Astrocyte (in vitro differentiated cells and primary cell): ENCODE measurements at regions not wholly inside any gene's neighbourhood (a gene's known extent, or its start where the extent isn't known, plus 50 kb on each side); places are given as distances from the start of the nearest gene placed in this dataset.
"Not testable (repeated sequence)": the region's sequence is repeated elsewhere in the genome, so short reads cannot be mapped to it uniquely, and the experiment has no call there.

Source experiments
- DNase-seq: peaks from one replicate; pipeline ENCODE4 v3.0.0-alpha.2; 2010; ENCODE audit warnings: low read depth
- FAIRE-seq: peaks from 2 replicates; lab custom pipeline; 2011; peaks lifted over from hg19 to GRCh38; lab: Jason Lieb, UNC
- H2AFZ ChIP-seq: 2 replicates; pipeline ENCODE4 v1.6.0; 2012; ENCODE audit warnings: low read depth, low read length, inconsistent platforms
- H3K27ac ChIP-seq: 2 replicates; pipeline ENCODE4 v1.5.1; 2011; ENCODE audit warnings: low read depth, low read length, inconsistent platforms
- H3K27me3 ChIP-seq: 2 replicates; pipeline ENCODE4 v1.6.0; 2011; ENCODE audit warnings: low read length, inconsistent platforms; ENCODE audit not compliant: insufficient read depth
- H3K36me3 ChIP-seq: 2 replicates; pipeline ENCODE4 v1.5.1; 2011; ENCODE audit warnings: low read length, inconsistent platforms; ENCODE audit not compliant: insufficient read depth
- H3K4me1 ChIP-seq: 2 replicates; pipeline ENCODE4 v1.5.1; 2011; ENCODE audit warnings: low read length, inconsistent platforms; ENCODE audit not compliant: insufficient read depth
- H3K4me2 ChIP-seq: 2 replicates; pipeline ENCODE4 v1.6.0; 2012; ENCODE audit warnings: low read length, inconsistent platforms
- H3K4me3 ChIP-seq: 2 replicates; pipeline ENCODE4 v1.5.1; 2011; ENCODE audit warnings: low read depth, mild to moderate bottlenecking, low read length, inconsistent platforms; ENCODE audit not compliant: insufficient read depth
- H3K79me2 ChIP-seq: 2 replicates; pipeline ENCODE4 v1.6.0; 2012; ENCODE audit warnings: mild to moderate bottlenecking, low read length, inconsistent platforms; ENCODE audit not compliant: insufficient read depth
- H3K9ac ChIP-seq: 2 replicates; pipeline ENCODE4 v1.6.0; 2012; ENCODE audit warnings: mild to moderate bottlenecking, low read length, inconsistent platforms
- H3K9me3 ChIP-seq: 2 replicates; pipeline ENCODE4 v1.5.1; 2012; ENCODE audit warnings: low read depth, mild to moderate bottlenecking, low read length, inconsistent platforms; ENCODE audit not compliant: insufficient read depth
- H4K20me1 ChIP-seq: 2 replicates; pipeline ENCODE4 v1.6.0; 2012; ENCODE audit warnings: low read length, inconsistent platforms; ENCODE audit not compliant: insufficient read depth
- H3K27ac Mint-ChIP-seq: one replicate; pipeline ENCODE4 v1.8.0; 2021; ENCODE audit warnings: mild to moderate bottlenecking, mixed read lengths; ENCODE audit not compliant: unreplicated experiment
- H3K27me3 Mint-ChIP-seq: one replicate; pipeline ENCODE4 v1.8.0; 2021; ENCODE audit warnings: low read depth, mixed read lengths; ENCODE audit not compliant: unreplicated experiment
- H3K36me3 Mint-ChIP-seq: one replicate; pipeline ENCODE4 v1.8.0; 2021; ENCODE audit warnings: low read depth, mixed read lengths; ENCODE audit not compliant: unreplicated experiment
- H3K4me1 Mint-ChIP-seq: one replicate; pipeline ENCODE4 v1.8.0; 2021; ENCODE audit warnings: low read depth, mixed read lengths; ENCODE audit not compliant: unreplicated experiment
- H3K4me3 Mint-ChIP-seq: one replicate; pipeline ENCODE4 v1.8.0; 2021; ENCODE audit warnings: mild to moderate bottlenecking, moderate library complexity, mixed read lengths; ENCODE audit not compliant: unreplicated experiment
- H3K9me3 Mint-ChIP-seq: one replicate; pipeline ENCODE4 v1.8.0; 2021; ENCODE audit warnings: mild to moderate bottlenecking, mixed read lengths; ENCODE audit not compliant: unreplicated experiment
- CTCF ChIP-seq: IDR thresholded peaks from 2 replicates; pipeline ENCODE4 v1.5.1; 2011; ENCODE audit warnings: low read depth, mild to moderate bottlenecking, inconsistent platforms, low read length, moderate library complexity; ENCODE audit not compliant: insufficient read depth
- EZH2 ChIP-seq: IDR thresholded peaks from 2 replicates; pipeline ENCODE4 v1.6.1; 2012; ENCODE audit warnings: mild to moderate bottlenecking, low read length, inconsistent platforms; ENCODE audit not compliant: insufficient read depth

- H3K36me3 Mint-ChIP-seq: no peaks in the 10 kb centered on the region
- H3K27ac ChIP-seq: no peak overlapping the region
- no peak overlapping the region for H3K4me2 ChIP-seq
- peaks cover 28% of the 10 kb centered on the region for H3K27me3 Mint-ChIP-seq
- no peak overlapping the region for H3K4me3 ChIP-seq
- no peak overlapping the region for H3K9ac ChIP-seq
- FAIRE-seq: no peak
- DNase-seq: no peak
- H2AFZ ChIP-seq: no peak overlapping the region
- no peaks in the 10 kb centered on the region for H3K36me3 ChIP-seq
- H3K27ac Mint-ChIP-seq: no peak overlapping the region
- H3K27me3 ChIP-seq: no peaks in the 10 kb centered on the region
- no peaks in the 10 kb centered on the region for H3K79me2 ChIP-seq
- H3K4me1 ChIP-seq: peaks cover 12% of the 10 kb centered on the region
- H4K20me1 ChIP-seq: no peaks in the 10 kb centered on the region
- H3K9me3 Mint-ChIP-seq: no peaks in the 10 kb centered on the region
- H3K4me1 Mint-ChIP-seq: peaks cover 2% of the 10 kb centered on the region
- no peaks in the 10 kb centered on the region for H3K9me3 ChIP-seq
- TF ChIP-seq EZH2 (no peak), CTCF (no peak)
- no peak overlapping the region for H3K4me3 Mint-ChIP-seq
Measured at GRCh38 chr20:50332491-50332980, 141.9 kb downstream of the CEBPB start.

GRCh38 chr20:50333131-50333670 is 142.6 kb downstream of the CEBPB start:
- FAIRE-seq (no peak), DNase-seq (no peak)
- Histone ChIP-seq H3K4me3 (no peak overlapping the region), H3K4me1 (peaks cover 12% of the 10 kb centered on the region), H3K27ac (no peak overlapping the region), H3K4me2 (peak overlapping the region; percentile 44), H3K79me2 (no peaks in the 10 kb centered on the region), H3K9ac (no peak overlapping the region), H3K36me3 (no peaks in the 10 kb centered on the region), H2AFZ (no peak overlapping the region), H4K20me1 (no peaks in the 10 kb centered on the region), H3K9me3 (no peaks in the 10 kb centered on the region), H3K27me3 (no peaks in the 10 kb centered on the region)
- no peak overlapping the region for H3K4me3 Mint-ChIP-seq
- peaks cover 24% of the 10 kb centered on the region for H3K27me3 Mint-ChIP-seq
- TF ChIP-seq CTCF (no peak), EZH2 (no peak)
- peaks cover 2% of the 10 kb centered on the region for H3K4me1 Mint-ChIP-seq
- no peak overlapping the region for H3K27ac Mint-ChIP-seq
- H3K36me3 Mint-ChIP-seq: no peaks in the 10 kb centered on the region
- H3K9me3 Mint-ChIP-seq: no peaks in the 10 kb centered on the region

GRCh38 chr20:50333812-50334211 is 143.2 kb downstream of the CEBPB start:
- FAIRE-seq: no peak
- Histone ChIP-seq H3K4me2 (peak overlapping the region; percentile 44), H3K27ac (no peak overlapping the region)

GRCh38 chr20:50334512-50334911 is 143.9 kb downstream of the CEBPB start:
- H3K27ac ChIP-seq: not testable (repeated sequence)

More at GRCh38 chr20:50333812-50334211, 143.2 kb downstream of the CEBPB start:
- Histone ChIP-seq H3K4me1 (peaks cover 17% of the 10 kb centered on the region), H3K27me3 (no peaks in the 10 kb centered on the region), H2AFZ (no peak overlapping the region), H3K9me3 (no peaks in the 10 kb centered on the region), H3K79me2 (no peaks in the 10 kb centered on the region), H3K4me3 (no peak overlapping the region), H3K36me3 (no peaks in the 10 kb centered on the region), H4K20me1 (no peaks in the 10 kb centered on the region), H3K9ac (no peak overlapping the region)
- Mint-ChIP-seq H3K4me1 (peaks cover 8% of the 10 kb centered on the region), H3K36me3 (no peaks in the 10 kb centered on the region), H3K9me3 (no peaks in the 10 kb centered on the region), H3K27me3 (peaks cover 24% of the 10 kb centered on the region), H3K27ac (no peak overlapping the region), H3K4me3 (no peak overlapping the region)
- no peak for TF ChIP-seq CTCF
- TF ChIP-seq EZH2: no peak
- DNase-seq: peak; percentile 94

More at GRCh38 chr20:50334512-50334911, 143.9 kb downstream of the CEBPB start:
- not testable (repeated sequence) for H3K79me2 ChIP-seq, H3K27me3 ChIP-seq, H3K36me3 Mint-ChIP-seq, H4K20me1 ChIP-seq, DNase-seq, H3K4me3 Mint-ChIP-seq, H3K27ac Mint-ChIP-seq, H3K4me3 ChIP-seq, FAIRE-seq, H3K9ac ChIP-seq, H2AFZ ChIP-seq, H3K9me3 Mint-ChIP-seq, H3K36me3 ChIP-seq, H3K9me3 ChIP-seq
- peaks cover 23% of the 10 kb centered on the region for H3K4me1 ChIP-seq
- peak overlapping the region; percentile 44 for H3K4me2 ChIP-seq
- Mint-ChIP-seq H3K27me3 (peaks cover 24% of the 10 kb centered on the region), H3K4me1 (peaks cover 14% of the 10 kb centered on the region)
